HEK293T (cell line): ENCODE measurements at regions not wholly inside any gene's neighbourhood (a gene's known extent, or its start where the extent isn't known, plus 50 kb on each side); places are given as distances from the start of the nearest gene placed in this dataset.

Experiments
- ARNT ChIP-seq: fragments of 450-650 bp; IDR thresholded peaks from 2 replicates; pipeline ENCODE4 v1.6.1; 2017; ENCODE audit warnings: mild to moderate bottlenecking
- BHLHE40 ChIP-seq: fragments of 450-650 bp; IDR thresholded peaks from 2 replicates; pipeline ENCODE4 v1.6.1; 2016; ENCODE audit warnings: mild to moderate bottlenecking, moderate library complexity, borderline replicate concordance
- CTBP1 ChIP-seq: fragments of 450-650 bp; IDR thresholded peaks from 2 replicates; pipeline ENCODE4 v1.6.1; 2016; ENCODE audit warnings: borderline replicate concordance
- ELF4 ChIP-seq: fragments of 450-650 bp; IDR thresholded peaks from 2 replicates; pipeline ENCODE4 v1.6.1; 2017; ENCODE audit warnings: antibody characterized with exemption
- FOXA1 ChIP-seq: fragments of 450-650 bp; IDR thresholded peaks from 2 replicates; pipeline ENCODE4 v1.6.1; 2016; ENCODE audit warnings: mild to moderate bottlenecking
- FOXM1 ChIP-seq: fragments of 450-650 bp; IDR thresholded peaks from 2 replicates; pipeline ENCODE4 v1.6.1; 2017; ENCODE audit warnings: mild to moderate bottlenecking, borderline replicate concordance
- HDGF ChIP-seq: fragments of 450-650 bp; IDR thresholded peaks from 2 replicates; pipeline ENCODE4 v1.6.1; 2017; ENCODE audit warnings: antibody characterized with exemption, borderline replicate concordance
- L3MBTL2 ChIP-seq: fragments of 450-650 bp; conservative IDR thresholded peaks from 2 replicates; pipeline ENCODE4 v1.6.1; 2016; ENCODE audit warnings: mild to moderate bottlenecking
- LEF1 ChIP-seq: fragments of 450-650 bp; IDR thresholded peaks from 2 replicates; pipeline ENCODE4 v1.6.1; 2017; ENCODE audit warnings: mild to moderate bottlenecking, borderline replicate concordance
- NFRKB ChIP-seq: fragments of 450-650 bp; IDR thresholded peaks from 2 replicates; pipeline ENCODE4 v1.6.1; 2016; ENCODE audit warnings: mild to moderate bottlenecking, moderate library complexity
- SP1 ChIP-seq: fragments of 450-650 bp; IDR thresholded peaks from 2 replicates; pipeline ENCODE4 v1.6.1; 2017
- SUZ12 ChIP-seq: fragments of 450-650 bp; IDR thresholded peaks from 2 replicates; pipeline ENCODE4 v1.6.1; 2016; ENCODE audit warnings: mild to moderate bottlenecking
- TARDBP ChIP-seq: fragments of 450-650 bp; IDR thresholded peaks from 2 replicates; pipeline ENCODE4 v1.6.1; 2016
- ZNF384 ChIP-seq: fragments of 450-650 bp; IDR thresholded peaks from 2 replicates; pipeline ENCODE4 v1.6.1; 2016

GRCh38 chr2:107437265-107437664 lies 389.4 kb upstream of the RGPD4 start:
- TF ChIP-seq ELF4 (no peak), BHLHE40 (no peak), SP1 (no peak), SUZ12 (no peak), CTBP1 (no peak), ARNT (no peak), FOXA1 (no peak), FOXM1 (no peak), ZNF384 (no peak), LEF1 (no peak), L3MBTL2 (no peak), NFRKB (no peak), HDGF (no peak), TARDBP (no peak)
